ENCODE measurements at regions not wholly inside any gene's neighbourhood (a gene's known extent, or its start where the extent isn't known, plus 50 kb on each side); places are given as distances from the start of the nearest gene placed in this dataset.

GRCh38 chr4:111231281-111231680 lies 608.4 kb upstream of the PITX2 start:
- no peaks in the 10 kb centered on the region for H3K36me3 ChIP-seq (ENCODE audit: insufficient read depth, low read length)
- H3K9me3 ChIP-seq (ENCODE audit: insufficient read depth, low read length, severe bottlenecking) = no peaks in the 10 kb centered on the region
- no peak for TF ChIP-seq EZH2 (IDR thresholded peaks at IDR 0.05; ENCODE audit: borderline replicate concordance, low read depth, low read length, severe bottlenecking)
- TF ChIP-seq, protein P1, sequence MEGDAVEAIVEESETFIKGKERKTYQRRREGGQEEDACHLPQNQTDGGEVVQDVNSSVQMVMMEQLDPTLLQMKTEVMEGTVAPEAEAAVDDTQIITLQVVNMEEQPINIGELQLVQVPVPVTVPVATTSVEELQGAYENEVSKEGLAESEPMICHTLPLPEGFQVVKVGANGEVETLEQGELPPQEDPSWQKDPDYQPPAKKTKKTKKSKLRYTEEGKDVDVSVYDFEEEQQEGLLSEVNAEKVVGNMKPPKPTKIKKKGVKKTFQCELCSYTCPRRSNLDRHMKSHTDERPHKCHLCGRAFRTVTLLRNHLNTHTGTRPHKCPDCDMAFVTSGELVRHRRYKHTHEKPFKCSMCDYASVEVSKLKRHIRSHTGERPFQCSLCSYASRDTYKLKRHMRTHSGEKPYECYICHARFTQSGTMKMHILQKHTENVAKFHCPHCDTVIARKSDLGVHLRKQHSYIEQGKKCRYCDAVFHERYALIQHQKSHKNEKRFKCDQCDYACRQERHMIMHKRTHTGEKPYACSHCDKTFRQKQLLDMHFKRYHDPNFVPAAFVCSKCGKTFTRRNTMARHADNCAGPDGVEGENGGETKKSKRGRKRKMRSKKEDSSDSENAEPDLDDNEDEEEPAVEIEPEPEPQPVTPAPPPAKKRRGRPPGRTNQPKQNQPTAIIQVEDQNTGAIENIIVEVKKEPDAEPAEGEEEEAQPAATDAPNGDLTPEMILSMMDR (IDR thresholded peaks at IDR 0.05; ENCODE audit: borderline replicate concordance, extremely low read depth, low read length, poor library complexity, severe bottlenecking) = no peak
- ATAC-seq (ENCODE audit: insufficient read depth, low read depth) = no peak
- H3K79me2 ChIP-seq (ENCODE audit: insufficient read depth, low read length) = no peaks in the 10 kb centered on the region
- no peak overlapping the region for H3K4me3 ChIP-seq (ENCODE audit: low read depth in 1 of 2, low read length in 2 of 2)
- H3K27ac ChIP-seq (ENCODE audit: low read length) = no peak overlapping the region
- H3K9ac ChIP-seq (ENCODE audit: low read depth, low read length) = no peak overlapping the region
- H3K27me3 ChIP-seq (ENCODE audit: insufficient read depth, low read length, poor library complexity) = no peaks in the 10 kb centered on the region
- H4K20me1 ChIP-seq (ENCODE audit: insufficient read depth, low read length) = no peaks in the 10 kb centered on the region
- no peak for DNase-seq
- no peak overlapping the region for H2AFZ ChIP-seq (ENCODE audit: low read depth, low read length)
- H3K4me2 ChIP-seq (ENCODE audit: insufficient read depth, low read length) = no peak overlapping the region
- no peaks in the 10 kb centered on the region for H3K4me1 ChIP-seq (ENCODE audit: insufficient read depth, low read length)

- H3K27me3 ChIP-seq (ENCODE audit: insufficient read depth, low read length, poor library complexity) = no peaks in the 10 kb centered on the region
- H3K4me1 ChIP-seq (ENCODE audit: insufficient read depth, low read length) = no peaks in the 10 kb centered on the region
- H3K9ac ChIP-seq (ENCODE audit: low read depth, low read length) = no peak overlapping the region
- no peak overlapping the region for H3K4me3 ChIP-seq (ENCODE audit: low read depth in 1 of 2, low read length in 2 of 2)
- H3K4me2 ChIP-seq (ENCODE audit: insufficient read depth, low read length) = no peak overlapping the region
- no peaks in the 10 kb centered on the region for H3K9me3 ChIP-seq (ENCODE audit: insufficient read depth, low read length, severe bottlenecking)
- no peaks in the 10 kb centered on the region for H4K20me1 ChIP-seq (ENCODE audit: insufficient read depth, low read length)
- DNase-seq (no peak), ATAC-seq (ENCODE audit: insufficient read depth, low read depth) (no peak)
- no peak for TF ChIP-seq EZH2 (IDR thresholded peaks at IDR 0.05; ENCODE audit: borderline replicate concordance, low read depth, low read length, severe bottlenecking)
- TF ChIP-seq, protein P1 (IDR thresholded peaks at IDR 0.05; ENCODE audit: borderline replicate concordance, extremely low read depth, low read length, poor library complexity, severe bottlenecking) = no peak
- no peak overlapping the region for H2AFZ ChIP-seq (ENCODE audit: low read depth, low read length)
- no peak overlapping the region for H3K27ac ChIP-seq (ENCODE audit: low read length)
- H3K36me3 ChIP-seq (ENCODE audit: insufficient read depth, low read length) = no peaks in the 10 kb centered on the region
- H3K79me2 ChIP-seq (ENCODE audit: insufficient read depth, low read length) = no peaks in the 10 kb centered on the region
Observed at GRCh38 chr4:111234939-111235338, 612.1 kb upstream of the PITX2 start.

DNA sequence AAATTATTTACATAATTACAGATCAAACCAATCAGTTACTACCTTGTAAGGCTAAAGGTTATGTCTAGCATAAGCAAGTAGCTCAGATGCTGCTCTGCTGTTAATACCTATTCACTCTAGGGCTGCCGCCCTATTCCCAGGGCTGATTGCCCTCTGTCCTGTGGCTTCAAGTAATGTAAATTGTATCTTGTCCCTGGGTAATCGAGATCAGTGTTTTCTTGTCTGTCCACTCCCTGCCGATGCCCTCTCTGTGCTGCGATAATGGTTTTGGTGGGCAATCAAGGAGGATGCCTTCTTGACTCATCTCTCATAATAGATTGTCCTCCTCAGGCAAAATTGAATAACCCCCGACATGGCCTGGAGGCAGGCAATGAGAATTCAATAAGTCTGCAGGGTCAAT lies 641.0 kb upstream of the PITX2 start:
- Histone ChIP-seq H3K36me3 (ENCODE audit: insufficient read depth, low read length) (no peaks in the 10 kb centered on the region), H3K9me3 (ENCODE audit: insufficient read depth, low read length, severe bottlenecking) (no peaks in the 10 kb centered on the region), H3K4me3 (ENCODE audit: low read depth in 1 of 2, low read length in 2 of 2) (no peak overlapping the region), H3K27me3 (ENCODE audit: insufficient read depth, low read length, poor library complexity) (peaks cover 4% of the 10 kb centered on the region), H3K4me1 (ENCODE audit: insufficient read depth, low read length) (no peaks in the 10 kb centered on the region), H2AFZ (ENCODE audit: low read depth, low read length) (no peak overlapping the region), H3K27ac (ENCODE audit: low read length) (no peak overlapping the region), H3K79me2 (ENCODE audit: insufficient read depth, low read length) (no peaks in the 10 kb centered on the region), H4K20me1 (ENCODE audit: insufficient read depth, low read length) (no peaks in the 10 kb centered on the region), H3K4me2 (ENCODE audit: insufficient read depth, low read length) (no peak overlapping the region), H3K9ac (ENCODE audit: low read depth, low read length) (no peak overlapping the region)
- no peak for DNase-seq
- ATAC-seq (ENCODE audit: insufficient read depth, low read depth) = no peak
- TF ChIP-seq, protein P1 (IDR thresholded peaks at IDR 0.05; ENCODE audit: borderline replicate concordance, extremely low read depth, low read length, poor library complexity, severe bottlenecking) = no peak
- TF ChIP-seq EZH2 (IDR thresholded peaks at IDR 0.05; ENCODE audit: borderline replicate concordance, low read depth, low read length, severe bottlenecking) = no peak

DNA sequence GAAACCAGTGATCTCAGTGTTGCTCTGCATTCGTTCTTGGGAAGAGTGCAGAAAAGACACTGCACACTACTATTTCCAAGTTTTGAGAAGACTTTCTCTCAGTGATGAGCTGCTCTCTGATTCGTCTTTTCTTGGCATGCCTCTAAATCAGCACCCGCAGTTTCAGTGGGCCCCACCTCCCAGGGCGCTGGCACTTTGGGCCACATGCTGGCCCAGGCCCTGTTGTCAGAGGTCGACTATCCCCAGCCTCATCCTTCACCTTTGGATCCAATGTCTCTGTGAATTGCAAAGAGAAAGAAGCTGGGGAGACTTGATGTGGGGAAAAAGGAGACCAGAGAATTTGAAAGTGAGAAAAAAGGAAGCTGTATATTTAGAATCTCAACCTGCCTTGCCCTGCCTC lies 644.1 kb upstream of the PITX2 start:
- Histone ChIP-seq H3K9me3 (ENCODE audit: insufficient read depth, low read length, severe bottlenecking) (no peaks in the 10 kb centered on the region), H3K4me1 (ENCODE audit: insufficient read depth, low read length) (no peaks in the 10 kb centered on the region), H4K20me1 (ENCODE audit: insufficient read depth, low read length) (no peaks in the 10 kb centered on the region), H2AFZ (ENCODE audit: low read depth, low read length) (no peak overlapping the region), H3K4me2 (ENCODE audit: insufficient read depth, low read length) (no peak overlapping the region), H3K36me3 (ENCODE audit: insufficient read depth, low read length) (no peaks in the 10 kb centered on the region), H3K4me3 (ENCODE audit: low read depth in 1 of 2, low read length in 2 of 2) (no peak overlapping the region), H3K9ac (ENCODE audit: low read depth, low read length) (no peak overlapping the region), H3K27ac (ENCODE audit: low read length) (no peak overlapping the region), H3K27me3 (ENCODE audit: insufficient read depth, low read length, poor library complexity) (peaks cover 4% of the 10 kb centered on the region), H3K79me2 (ENCODE audit: insufficient read depth, low read length) (no peaks in the 10 kb centered on the region)
- DNase-seq (no peak), ATAC-seq (ENCODE audit: insufficient read depth, low read depth) (no peak)
- no peak for TF ChIP-seq EZH2 (IDR thresholded peaks at IDR 0.05; ENCODE audit: borderline replicate concordance, low read depth, low read length, severe bottlenecking)
- TF ChIP-seq, protein P1 (IDR thresholded peaks at IDR 0.05; ENCODE audit: borderline replicate concordance, extremely low read depth, low read length, poor library complexity, severe bottlenecking) = no peak

All from DND-41 (cell line).